ENCODE measurements at regions not wholly inside any gene's neighbourhood (a gene's known extent, or its start where the extent isn't known, plus 50 kb on each side); places are given as distances from the start of the nearest gene placed in this dataset.

DNA sequence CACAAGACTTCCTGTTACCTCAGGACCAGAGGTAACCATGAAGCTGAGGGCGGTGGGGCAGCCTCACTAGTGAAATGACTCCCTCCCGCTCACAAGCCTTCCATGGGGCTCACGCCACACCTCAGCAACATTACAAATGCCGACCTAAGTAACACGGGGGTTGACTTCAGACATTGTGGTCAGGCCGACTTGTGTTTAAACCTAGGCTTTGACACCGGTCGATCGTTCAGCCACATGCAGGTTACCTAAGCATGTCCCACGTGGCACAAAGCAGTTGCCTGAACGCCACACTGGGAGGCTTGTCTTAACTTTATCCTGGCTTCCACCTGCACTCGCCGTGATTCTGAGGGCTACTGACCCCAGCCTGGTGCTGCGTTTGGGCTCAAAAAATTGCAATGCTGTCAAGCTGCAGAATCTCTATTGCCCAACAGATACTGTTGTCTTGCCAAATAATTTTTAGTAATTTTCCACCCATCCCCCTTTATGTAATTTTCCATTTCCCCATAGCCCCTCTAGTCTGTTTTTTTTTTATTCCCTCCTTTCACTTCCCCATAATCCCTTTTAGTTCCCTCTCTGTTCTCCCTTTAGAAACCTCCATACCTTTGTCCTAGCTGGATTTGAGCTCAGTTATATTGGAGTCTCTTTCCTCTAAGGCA, 158.6 kb upstream of the RGMA start:
- no peak for DNase-seq

More for the DNA sequence above, 158.6 kb upstream of the RGMA start:
- no peaks in the 10 kb centered on the region for H3K36me3 ChIP-seq (replicated peaks in 1 of 2; ENCODE audit: control insufficient read depth in 1 of 2, insufficient read depth in 2 of 2, low read length in 1 of 2)
- H4K20me1 ChIP-seq (ENCODE audit: insufficient read depth) = no peaks in the 10 kb centered on the region
- CTCF ChIA-PET = no interaction called here
- H3K9ac ChIP-seq = no peak overlapping the region
- H3F3A ChIP-seq (replicated peaks; ENCODE audit: insufficient read depth) = no peaks in the 10 kb centered on the region
- no peak overlapping the region for H3K27ac ChIP-seq (ENCODE audit: low read depth in 2 of 2, low read length in 1 of 2)
- no peak for TF ChIP-seq GABPA (IDR thresholded peaks at IDR 0.05; ENCODE audit: low read depth)
- TF ChIP-seq FOXM1 (IDR thresholded peaks at IDR 0.05; ENCODE audit: low read depth) = no peak
- TF ChIP-seq CHD2 (IDR thresholded peaks at IDR 0.05; ENCODE audit: low read length, partially characterized antibody) = no peak
- TF ChIP-seq, protein P1, sequence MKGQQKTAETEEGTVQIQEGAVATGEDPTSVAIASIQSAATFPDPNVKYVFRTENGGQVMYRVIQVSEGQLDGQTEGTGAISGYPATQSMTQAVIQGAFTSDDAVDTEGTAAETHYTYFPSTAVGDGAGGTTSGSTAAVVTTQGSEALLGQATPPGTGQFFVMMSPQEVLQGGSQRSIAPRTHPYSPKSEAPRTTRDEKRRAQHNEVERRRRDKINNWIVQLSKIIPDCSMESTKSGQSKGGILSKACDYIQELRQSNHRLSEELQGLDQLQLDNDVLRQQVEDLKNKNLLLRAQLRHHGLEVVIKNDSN (IDR thresholded peaks at IDR 0.05; ENCODE audit: borderline replicate concordance, low read depth) = no peak
- no peak for TF ChIP-seq MXI1 (IDR thresholded peaks at IDR 0.05; ENCODE audit: low read depth, low read length)
- no peak for TF ChIP-seq JUND (IDR thresholded peaks at IDR 0.05)
- TF ChIP-seq MEF2A (IDR thresholded peaks at IDR 0.05; ENCODE audit: borderline replicate concordance, low read depth) = no peak
- TF ChIP-seq, protein P2, sequence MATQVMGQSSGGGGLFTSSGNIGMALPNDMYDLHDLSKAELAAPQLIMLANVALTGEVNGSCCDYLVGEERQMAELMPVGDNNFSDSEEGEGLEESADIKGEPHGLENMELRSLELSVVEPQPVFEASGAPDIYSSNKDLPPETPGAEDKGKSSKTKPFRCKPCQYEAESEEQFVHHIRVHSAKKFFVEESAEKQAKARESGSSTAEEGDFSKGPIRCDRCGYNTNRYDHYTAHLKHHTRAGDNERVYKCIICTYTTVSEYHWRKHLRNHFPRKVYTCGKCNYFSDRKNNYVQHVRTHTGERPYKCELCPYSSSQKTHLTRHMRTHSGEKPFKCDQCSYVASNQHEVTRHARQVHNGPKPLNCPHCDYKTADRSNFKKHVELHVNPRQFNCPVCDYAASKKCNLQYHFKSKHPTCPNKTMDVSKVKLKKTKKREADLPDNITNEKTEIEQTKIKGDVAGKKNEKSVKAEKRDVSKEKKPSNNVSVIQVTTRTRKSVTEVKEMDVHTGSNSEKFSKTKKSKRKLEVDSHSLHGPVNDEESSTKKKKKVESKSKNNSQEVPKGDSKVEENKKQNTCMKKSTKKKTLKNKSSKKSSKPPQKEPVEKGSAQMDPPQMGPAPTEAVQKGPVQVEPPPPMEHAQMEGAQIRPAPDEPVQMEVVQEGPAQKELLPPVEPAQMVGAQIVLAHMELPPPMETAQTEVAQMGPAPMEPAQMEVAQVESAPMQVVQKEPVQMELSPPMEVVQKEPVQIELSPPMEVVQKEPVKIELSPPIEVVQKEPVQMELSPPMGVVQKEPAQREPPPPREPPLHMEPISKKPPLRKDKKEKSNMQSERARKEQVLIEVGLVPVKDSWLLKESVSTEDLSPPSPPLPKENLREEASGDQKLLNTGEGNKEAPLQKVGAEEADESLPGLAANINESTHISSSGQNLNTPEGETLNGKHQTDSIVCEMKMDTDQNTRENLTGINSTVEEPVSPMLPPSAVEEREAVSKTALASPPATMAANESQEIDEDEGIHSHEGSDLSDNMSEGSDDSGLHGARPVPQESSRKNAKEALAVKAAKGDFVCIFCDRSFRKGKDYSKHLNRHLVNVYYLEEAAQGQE (IDR thresholded peaks at IDR 0.05; ENCODE audit: low read depth, low read length) = no peak
- TF ChIP-seq RAD21 (IDR thresholded peaks at IDR 0.05; ENCODE audit: low read length) = no peak
- TF ChIP-seq FOSL2 (IDR thresholded peaks at IDR 0.05; ENCODE audit: borderline replicate concordance, low read depth) = no peak
- TF ChIP-seq, protein P3, sequence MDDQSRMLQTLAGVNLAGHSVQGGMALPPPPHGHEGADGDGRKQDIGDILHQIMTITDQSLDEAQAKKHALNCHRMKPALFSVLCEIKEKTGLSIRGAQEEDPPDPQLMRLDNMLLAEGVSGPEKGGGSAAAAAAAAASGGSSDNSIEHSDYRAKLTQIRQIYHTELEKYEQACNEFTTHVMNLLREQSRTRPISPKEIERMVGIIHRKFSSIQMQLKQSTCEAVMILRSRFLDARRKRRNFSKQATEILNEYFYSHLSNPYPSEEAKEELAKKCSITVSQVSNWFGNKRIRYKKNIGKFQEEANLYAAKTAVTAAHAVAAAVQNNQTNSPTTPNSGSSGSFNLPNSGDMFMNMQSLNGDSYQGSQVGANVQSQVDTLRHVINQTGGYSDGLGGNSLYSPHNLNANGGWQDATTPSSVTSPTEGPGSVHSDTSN (IDR thresholded peaks at IDR 0.05) = no peak
- TF ChIP-seq, protein P4, sequence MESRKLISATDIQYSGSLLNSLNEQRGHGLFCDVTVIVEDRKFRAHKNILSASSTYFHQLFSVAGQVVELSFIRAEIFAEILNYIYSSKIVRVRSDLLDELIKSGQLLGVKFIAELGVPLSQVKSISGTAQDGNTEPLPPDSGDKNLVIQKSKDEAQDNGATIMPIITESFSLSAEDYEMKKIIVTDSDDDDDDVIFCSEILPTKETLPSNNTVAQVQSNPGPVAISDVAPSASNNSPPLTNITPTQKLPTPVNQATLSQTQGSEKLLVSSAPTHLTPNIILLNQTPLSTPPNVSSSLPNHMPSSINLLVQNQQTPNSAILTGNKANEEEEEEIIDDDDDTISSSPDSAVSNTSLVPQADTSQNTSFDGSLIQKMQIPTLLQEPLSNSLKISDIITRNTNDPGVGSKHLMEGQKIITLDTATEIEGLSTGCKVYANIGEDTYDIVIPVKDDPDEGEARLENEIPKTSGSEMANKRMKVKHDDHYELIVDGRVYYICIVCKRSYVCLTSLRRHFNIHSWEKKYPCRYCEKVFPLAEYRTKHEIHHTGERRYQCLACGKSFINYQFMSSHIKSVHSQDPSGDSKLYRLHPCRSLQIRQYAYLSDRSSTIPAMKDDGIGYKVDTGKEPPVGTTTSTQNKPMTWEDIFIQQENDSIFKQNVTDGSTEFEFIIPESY (IDR thresholded peaks at IDR 0.05; ENCODE audit: borderline replicate concordance, low read depth) = no peak
- no peak for TF ChIP-seq RCOR1 (IDR thresholded peaks at IDR 0.05; ENCODE audit: low read length)
- TF ChIP-seq, protein P5, sequence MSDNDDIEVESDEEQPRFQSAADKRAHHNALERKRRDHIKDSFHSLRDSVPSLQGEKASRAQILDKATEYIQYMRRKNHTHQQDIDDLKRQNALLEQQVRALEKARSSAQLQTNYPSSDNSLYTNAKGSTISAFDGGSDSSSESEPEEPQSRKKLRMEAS (IDR thresholded peaks at IDR 0.05; ENCODE audit: low read depth) = no peak
- TF ChIP-seq POLR2AphosphoS5 (IDR thresholded peaks at IDR 0.05; ENCODE audit: low read depth, low read length) = no peak
- TF ChIP-seq NRF1 (IDR thresholded peaks at IDR 0.05; ENCODE audit: low read depth, low read length) = no peak
- no peak overlapping the region for H2AFZ ChIP-seq (ENCODE audit: low read depth)
- POLR2A ChIA-PET = no interaction called here
- H3K4me3 ChIP-seq (ENCODE audit: low read depth in 2 of 2, low read length in 1 of 2) = no peak overlapping the region
- peaks cover 0 to 2% of the 10 kb centered on the region in 2 experiments; a peak in 1 of 4 replicates for H3K4me1 ChIP-seq (ENCODE audit: control insufficient read depth in 1 of 2, insufficient read depth in 2 of 2, low read depth in 1 of 2, low read length in 1 of 2)
- no peak overlapping the region for H3K4me2 ChIP-seq
- no peaks in the 10 kb centered on the region for H3K9me2 ChIP-seq
- no peaks in the 10 kb centered on the region for H3K79me2 ChIP-seq (ENCODE audit: insufficient read depth)
- H3K9me3 ChIP-seq = no peaks in the 10 kb centered on the region
- H3K27me3 ChIP-seq (ENCODE audit: insufficient read depth) = no peaks in the 10 kb centered on the region
- 43% methylated on average over 10 of the region's 14 CpGs for WGBS (ENCODE audit: low lambda C conversion rate)

All from SK-N-SH (cell line).